SK-MEL-5 (cell line): ENCODE measurements at regions not wholly inside any gene's neighbourhood (a gene's known extent, or its start where the extent isn't known, plus 50 kb on each side); places are given as distances from the start of the nearest gene placed in this dataset.

Experiments
- DNase-seq: peaks from one replicate; pipeline ENCODE4 v3.0.0-alpha.2; 2016; ENCODE audit warnings: low read depth, low spot score
- in situ Hi-C: cut with HindIII; loops from 2 replicates; pipeline ENCODE4 v1.10.0; 2016; ENCODE audit warnings: low sequenced_read_pairs, high pct_unique_total_duplicates, low pct_unique_long_range_greater_than_20kb

DNA sequence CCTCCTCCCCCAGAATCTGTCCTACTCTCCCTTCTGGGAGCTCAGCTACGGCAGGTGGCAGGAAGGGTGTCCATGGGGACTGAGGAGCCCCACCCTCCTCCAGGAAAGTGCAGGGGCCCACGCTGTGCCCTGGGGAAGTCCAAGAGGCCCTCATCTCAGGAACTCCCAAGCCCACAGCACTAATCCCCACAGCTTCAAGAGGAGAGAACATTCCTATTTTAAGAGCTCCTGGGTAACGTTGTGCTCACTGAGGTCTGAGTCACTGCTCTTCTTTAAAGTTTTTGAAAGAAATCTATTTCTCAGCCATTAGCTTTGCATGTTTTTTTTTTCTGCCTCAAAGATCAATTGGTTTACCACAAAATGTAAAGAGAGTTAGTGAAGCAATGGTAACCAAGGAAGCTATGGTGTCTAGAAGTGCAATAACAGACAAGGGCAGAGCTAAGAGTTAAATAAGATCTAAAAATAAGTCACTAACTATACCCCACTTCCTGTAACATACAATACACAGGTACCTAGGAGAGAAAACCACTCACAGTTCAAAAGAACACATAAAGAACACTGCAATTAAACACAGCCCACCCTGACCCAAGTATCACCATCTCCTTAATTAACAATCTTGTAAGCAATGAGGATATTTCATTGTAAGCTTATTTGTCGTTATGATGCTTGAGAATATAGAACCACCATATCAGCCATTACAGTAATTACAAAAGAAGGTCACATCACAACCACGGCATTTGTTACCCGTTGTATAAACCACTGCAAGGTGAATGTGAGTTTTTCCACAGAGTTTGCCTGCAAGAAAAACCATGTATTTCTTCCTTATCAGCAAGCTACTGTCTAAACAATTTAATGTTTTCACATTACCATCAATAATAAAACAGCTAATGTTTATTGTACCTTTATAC lies 382.3 kb upstream of the SLC30A5 start:
- in situ Hi-C loops, result no loop called here

GRCh38 chr5:68714810-68715209 lies 379.0 kb upstream of the SLC30A5 start:
- peak; percentile 33 for DNase-seq
- in situ Hi-C loops, result no loop called here

More for the DNA sequence above, 382.3 kb upstream of the SLC30A5 start:
- no peak for DNase-seq

DNA sequence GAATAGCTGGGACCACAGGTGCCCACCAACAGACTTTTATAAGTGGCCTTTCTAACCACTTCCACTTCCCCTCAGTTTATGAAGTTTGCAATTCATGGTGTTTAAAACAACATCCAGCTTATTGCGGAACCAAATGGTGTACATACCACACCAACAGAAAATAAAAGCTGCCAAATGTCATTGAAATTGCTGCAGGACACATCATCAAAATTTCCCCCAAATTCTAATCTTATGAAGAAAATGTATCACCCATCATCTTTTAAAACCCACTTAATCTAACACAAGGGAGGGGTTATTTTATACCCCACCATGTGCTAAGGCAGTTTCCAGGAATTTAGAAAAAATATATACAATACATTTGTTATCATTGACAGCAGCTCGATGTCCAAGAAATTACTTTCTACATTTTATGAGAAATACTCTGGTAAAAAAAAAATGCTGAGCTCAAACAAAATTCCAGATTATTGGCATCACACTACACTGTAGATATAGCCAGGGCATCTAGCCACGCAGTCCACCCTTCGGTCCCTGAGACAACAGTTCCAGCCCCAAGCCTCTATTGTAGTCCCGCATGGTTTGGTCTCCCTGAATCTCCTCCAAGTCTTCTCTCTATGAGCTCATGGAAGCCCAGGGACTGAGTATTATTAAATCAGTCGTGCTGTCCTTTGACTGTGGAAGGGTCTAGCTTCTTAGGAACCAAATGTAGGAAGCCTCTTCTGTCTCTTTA lies 372.8 kb upstream of the SLC30A5 start:
- DNase-seq, result no peak
- in situ Hi-C loops, result no loop called here

- no peak for DNase-seq
- in situ Hi-C loops, result no loop called here
Observed at GRCh38 chr5:68722357-68722756, 371.5 kb upstream of the SLC30A5 start.

GRCh38 chr5:68725905-68726683 lies 367.7 kb upstream of the SLC30A5 start:
- in situ Hi-C loops, result no loop called here

DNA sequence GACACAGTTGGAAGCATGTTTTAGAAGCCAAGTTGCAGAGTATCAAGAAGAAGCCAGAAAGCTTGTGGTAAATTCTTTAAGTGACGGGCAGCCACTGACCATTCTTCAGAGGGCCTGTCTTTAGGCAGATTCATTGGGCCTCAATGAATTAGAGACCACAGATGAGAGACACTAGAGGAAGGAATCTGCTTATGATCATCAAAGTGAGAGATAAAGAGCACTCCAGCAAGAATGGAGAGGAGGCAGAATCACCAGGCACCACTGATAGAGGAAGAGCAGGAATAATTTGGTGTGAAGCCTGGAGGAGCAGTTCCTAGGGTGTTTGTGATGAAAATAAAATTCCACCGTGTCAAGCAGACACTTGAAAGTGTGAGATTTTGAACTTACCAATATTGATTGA lies 365.9 kb upstream of the SLC30A5 start:
- DNase-seq, result no peak
- in situ Hi-C loops, result no loop called here

More at GRCh38 chr5:68725905-68726683, 367.7 kb upstream of the SLC30A5 start:
- DNase-seq, result no peak

- in situ Hi-C loops, result no loop called here
Observed at GRCh38 chr5:68729678-68730077, 364.1 kb upstream of the SLC30A5 start.

DNA sequence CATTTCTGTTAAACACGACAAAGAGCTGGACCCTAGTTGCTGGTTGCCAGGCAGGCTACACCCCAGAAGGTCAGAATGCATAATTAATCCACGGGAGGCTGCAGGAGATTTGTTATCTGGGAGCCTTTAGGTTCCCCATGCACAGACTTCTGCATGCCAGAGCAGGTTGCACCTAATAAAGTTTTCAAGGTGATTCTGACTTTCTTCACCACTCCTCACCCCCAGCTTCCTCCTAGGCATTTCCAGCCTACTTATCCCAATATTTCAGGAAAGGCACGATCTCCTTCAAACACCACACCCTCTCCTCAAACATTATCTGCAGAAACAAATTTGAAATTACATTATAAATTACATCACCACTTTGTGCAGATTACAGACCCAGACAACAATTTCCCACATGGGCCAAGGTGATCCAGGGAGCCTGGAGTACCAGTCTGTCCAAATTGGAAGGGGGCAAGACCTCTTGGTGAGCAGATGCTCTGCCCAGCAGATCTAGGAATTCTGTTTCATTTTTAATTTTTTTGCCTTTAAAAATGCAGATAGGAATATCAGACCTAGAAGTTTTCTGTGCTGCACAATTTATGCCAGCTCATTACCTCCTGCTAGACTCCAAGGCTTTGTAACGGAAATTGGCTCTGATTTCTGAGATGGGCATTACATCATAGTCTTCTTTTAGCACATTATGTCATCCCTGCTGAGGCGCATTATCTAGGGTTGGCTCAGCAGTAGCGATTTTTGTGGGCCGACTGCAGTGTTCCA lies 363.4 kb upstream of the SLC30A5 start:
- no peak for DNase-seq
- in situ Hi-C loops, result no loop called here

More at GRCh38 chr5:68729678-68730077, 364.1 kb upstream of the SLC30A5 start:
- no peak for DNase-seq

- no peak for DNase-seq
- in situ Hi-C loops, result no loop called here
Observed at GRCh38 chr5:68730979-68731654, 362.7 kb upstream of the SLC30A5 start.

- in situ Hi-C loops, result no loop called here
- no peak for DNase-seq
Observed at GRCh38 chr5:68732251-68732650, 361.6 kb upstream of the SLC30A5 start.

GRCh38 chr5:68734781-68735180 lies 359.0 kb upstream of the SLC30A5 start:
- in situ Hi-C loops, result no loop called here
- no peak for DNase-seq

DNA sequence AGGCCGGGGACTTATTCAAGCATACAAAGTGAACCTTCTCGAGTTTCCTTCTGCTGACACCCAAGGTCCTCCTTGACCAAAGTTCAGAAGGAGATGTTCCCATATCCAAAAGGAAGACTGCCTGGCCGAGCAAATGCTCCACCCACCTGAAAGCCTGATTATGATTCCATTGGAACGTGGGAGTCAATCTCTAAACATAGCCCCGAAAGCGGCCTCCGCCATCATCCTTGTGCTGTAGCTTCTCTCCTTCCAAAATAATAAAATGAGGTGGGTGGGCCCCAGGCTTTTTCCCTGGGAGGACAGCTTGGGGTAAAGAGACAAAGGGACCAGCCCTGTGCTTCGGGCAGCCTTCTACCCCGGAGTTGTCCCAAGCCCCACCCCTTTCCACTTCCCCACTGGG lies 355.6 kb upstream of the SLC30A5 start:
- in situ Hi-C loops, result no loop called here
- no peak for DNase-seq

GRCh38 chr5:68738841-68739240 lies 355.0 kb upstream of the SLC30A5 start:
- in situ Hi-C loops, result no loop called here
- DNase-seq, result no peak

- in situ Hi-C loops, result no loop called here
- no peak for DNase-seq
Observed at GRCh38 chr5:68739752-68740151, 354.1 kb upstream of the SLC30A5 start.

GRCh38 chr5:68740226-68740910 lies 353.4 kb upstream of the SLC30A5 start:
- DNase-seq, result no peak
- in situ Hi-C loops, result no loop called here

- in situ Hi-C loops, result no loop called here
- no peak for DNase-seq
Observed at GRCh38 chr5:68744206-68744605, 349.6 kb upstream of the SLC30A5 start.
